HG03354 (cell line): ENCODE measurements at regions not wholly inside any gene's neighbourhood (a gene's known extent, or its start where the extent isn't known, plus 50 kb on each side); places are given as distances from the start of the nearest gene placed in this dataset.

ENCODE experiments used
- ATAC-seq: cut with Tn5 transposase; IDR thresholded peaks from one replicate; pipeline ENCODE4 v1.9.1; 2021; ENCODE audit warnings: mild to moderate bottlenecking; ENCODE audit not compliant: unreplicated experiment, poor library complexity, severe bottlenecking

DNA sequence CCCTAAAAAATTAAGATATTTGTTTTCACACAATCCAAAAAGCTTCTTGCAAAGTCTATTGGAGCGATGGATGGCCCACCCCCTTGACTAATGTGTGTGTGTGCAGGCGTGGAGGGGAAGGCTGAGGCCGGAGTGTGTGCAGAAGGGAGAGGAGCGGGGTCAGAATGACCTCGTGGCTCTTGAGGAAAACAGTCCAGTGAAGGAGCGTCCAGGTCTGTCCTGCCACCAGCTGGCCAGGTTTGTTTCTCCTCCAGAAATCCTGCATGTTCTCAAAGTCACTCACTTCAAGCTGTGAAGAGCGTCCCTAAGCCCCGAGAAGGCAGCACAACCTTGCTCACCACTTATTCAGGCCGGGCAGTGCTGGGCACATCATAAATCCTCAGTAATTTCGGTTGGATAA, 69.5 kb upstream of the SSX2IP start:
- no peak for ATAC-seq

DNA sequence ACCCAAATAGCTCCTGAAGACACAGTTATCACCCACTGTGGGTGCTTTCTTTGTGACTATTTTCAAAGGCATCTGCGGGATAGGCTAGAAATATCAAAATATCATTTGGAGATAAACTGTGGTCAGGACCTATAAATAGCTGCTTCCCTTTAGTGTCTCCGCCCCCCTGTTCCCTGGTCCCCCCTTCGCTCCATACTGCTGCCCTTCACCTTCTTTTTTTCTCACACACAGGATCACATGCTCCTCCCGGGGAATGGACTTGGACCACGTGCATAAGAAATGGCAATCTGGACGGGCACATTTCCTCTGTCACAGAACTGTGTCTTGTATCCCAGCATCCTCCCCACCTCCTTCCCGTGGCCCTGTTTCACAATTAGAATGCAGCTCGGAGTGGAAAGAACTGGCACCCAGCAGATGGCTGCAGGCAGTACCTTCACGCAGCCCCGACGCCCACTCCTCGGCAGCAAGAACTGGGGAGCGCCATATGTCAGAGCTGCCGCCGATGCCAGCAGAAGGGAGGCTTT, 68.8 kb upstream of the SSX2IP start:
- no peak for ATAC-seq

DNA sequence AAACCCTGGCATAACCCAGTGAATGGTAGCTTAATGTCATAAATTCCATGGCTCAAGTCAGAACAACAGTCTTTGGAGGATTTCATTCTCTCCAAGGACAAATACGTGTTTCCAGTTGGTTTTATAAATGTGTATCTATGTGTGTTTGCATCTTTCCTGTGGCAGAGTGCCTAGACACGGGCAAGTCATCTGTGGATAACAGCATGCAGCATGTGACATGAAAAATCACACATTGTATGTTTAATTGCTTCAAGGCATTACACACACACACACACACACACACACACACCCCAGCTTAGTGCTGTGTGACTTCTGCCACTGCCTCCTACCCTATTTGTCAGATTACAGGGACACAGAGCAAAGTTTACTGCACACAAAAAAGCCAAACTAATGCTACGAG, 68.2 kb upstream of the SSX2IP start:
- ATAC-seq: no peak

- ATAC-seq: no peak
These were observed 67.0 kb upstream of the SSX2IP start for GRCh38 chr1:84757301-84757700.

- ATAC-seq: no peak
These were observed 66.3 kb upstream of the SSX2IP start for GRCh38 chr1:84756455-84757082.

GRCh38 chr1:84756001-84756400, 65.7 kb upstream of the SSX2IP start:
- no peak for ATAC-seq

- no peak for ATAC-seq
These were observed 65.0 kb upstream of the SSX2IP start for GRCh38 chr1:84755216-84755615.

- ATAC-seq: no peak
These were observed 64.1 kb upstream of the SSX2IP start for GRCh38 chr1:84754386-84754703.

GRCh38 chr1:84753516-84754385, 63.5 kb upstream of the SSX2IP start:
- ATAC-seq: peak; percentile 92

- no peak for ATAC-seq
These were observed 60.0 kb upstream of the SSX2IP start for GRCh38 chr1:84750110-84750730.

DNA sequence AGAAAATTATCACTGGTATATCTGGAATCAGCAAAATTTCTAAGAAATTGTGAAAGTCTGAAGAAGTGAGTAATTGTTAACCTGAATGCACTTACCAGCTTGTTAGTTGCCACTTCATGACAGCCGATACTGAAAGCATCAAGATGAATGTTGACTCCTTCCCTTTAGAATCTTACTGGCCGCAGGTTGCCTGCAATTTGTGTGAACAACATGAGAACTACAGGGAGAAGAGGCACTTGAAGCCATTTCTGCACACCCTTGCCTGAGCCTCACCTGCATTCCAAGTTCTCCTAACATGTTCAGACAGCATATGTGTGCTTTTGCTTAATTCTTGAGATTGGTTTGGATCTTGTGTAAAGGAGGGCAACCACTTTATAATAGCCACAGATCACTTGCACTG, 59.2 kb upstream of the SSX2IP start:
- no peak for ATAC-seq

GRCh38 chr1:84748364-84748763, 58.1 kb upstream of the SSX2IP start:
- no peak for ATAC-seq

- no peak for ATAC-seq
These were observed 55.6 kb upstream of the SSX2IP start for GRCh38 chr1:84745857-84746256.

GRCh38 chr1:84743896-84744295, 53.6 kb upstream of the SSX2IP start:
- ATAC-seq: no peak

GRCh38 chr1:84742653-84743052, 52.4 kb upstream of the SSX2IP start:
- ATAC-seq: peak; percentile 69

DNA sequence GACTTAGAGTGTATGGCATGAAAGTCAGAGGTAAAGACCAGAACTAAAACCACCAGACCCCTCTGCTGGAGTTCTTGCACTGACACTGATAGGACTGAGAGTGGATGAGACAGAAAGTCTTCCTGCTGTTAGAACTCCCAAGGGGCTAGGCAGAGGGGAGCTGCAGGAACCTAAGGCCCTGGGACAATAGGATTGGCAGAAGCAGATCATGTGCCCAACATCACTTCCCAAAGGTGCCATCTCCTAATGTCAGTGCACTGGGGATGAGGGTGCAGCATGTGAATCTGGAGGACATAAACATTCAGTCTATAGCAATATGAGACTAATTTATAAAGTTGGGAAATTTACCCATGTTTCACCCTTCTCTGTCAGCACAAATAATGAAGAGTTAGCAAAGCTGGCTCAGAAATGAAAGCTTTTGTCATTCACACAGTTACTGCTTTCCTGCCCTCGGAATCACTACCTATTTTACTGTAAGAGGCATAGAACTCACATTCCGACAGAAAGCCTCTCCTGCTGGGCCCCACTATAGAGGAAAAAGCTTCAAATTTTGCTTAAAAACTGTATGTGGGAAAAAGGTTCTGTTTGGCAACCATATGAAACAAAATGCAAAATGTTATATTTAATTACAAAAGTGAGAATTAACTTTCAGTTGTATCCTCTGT, 49.9 kb upstream of the SSX2IP start:
- ATAC-seq: no peak
